ENCODE measurements at regions not wholly inside any gene's neighbourhood (a gene's known extent, or its start where the extent isn't known, plus 50 kb on each side); places are given as distances from the start of the nearest gene placed in this dataset.

DNA sequence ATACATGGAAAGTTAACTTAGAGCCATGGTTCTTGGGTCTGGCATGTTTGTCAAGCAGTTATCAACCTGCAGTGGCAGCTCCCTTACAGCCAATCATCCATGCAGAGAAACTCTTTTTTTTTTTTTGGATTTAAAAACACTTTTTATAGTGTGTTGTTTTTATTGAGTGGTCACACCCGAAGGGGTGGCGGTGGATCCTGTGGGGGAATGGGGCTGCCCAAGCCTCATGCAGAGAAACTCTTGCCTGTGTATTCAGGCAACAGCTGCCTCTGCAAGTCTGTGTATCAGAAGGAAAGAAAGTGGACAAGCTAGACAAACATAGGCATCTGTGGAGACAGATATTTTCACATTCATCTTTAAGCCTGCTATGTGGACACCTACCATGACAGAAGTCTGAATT, 104.8 kb downstream of the GLUL start:
- no peak for ATAC-seq (ENCODE audit: low read depth in 2 of 2)
- DNase-seq, result no peak
- H3K36me3 Mint-ChIP-seq, result no peaks in the 10 kb centered on the region
- H3K9me3 Mint-ChIP-seq, result no peaks in the 10 kb centered on the region
- no peaks in the 10 kb centered on the region for H3K4me1 Mint-ChIP-seq
- H3K4me3 Mint-ChIP-seq, result no peak overlapping the region
- H3K27ac Mint-ChIP-seq, result no peak overlapping the region
- peaks cover 0 to 4% (median 0%) of the 10 kb centered on the region in 3 donors for H3K27me3 Mint-ChIP-seq

DNA sequence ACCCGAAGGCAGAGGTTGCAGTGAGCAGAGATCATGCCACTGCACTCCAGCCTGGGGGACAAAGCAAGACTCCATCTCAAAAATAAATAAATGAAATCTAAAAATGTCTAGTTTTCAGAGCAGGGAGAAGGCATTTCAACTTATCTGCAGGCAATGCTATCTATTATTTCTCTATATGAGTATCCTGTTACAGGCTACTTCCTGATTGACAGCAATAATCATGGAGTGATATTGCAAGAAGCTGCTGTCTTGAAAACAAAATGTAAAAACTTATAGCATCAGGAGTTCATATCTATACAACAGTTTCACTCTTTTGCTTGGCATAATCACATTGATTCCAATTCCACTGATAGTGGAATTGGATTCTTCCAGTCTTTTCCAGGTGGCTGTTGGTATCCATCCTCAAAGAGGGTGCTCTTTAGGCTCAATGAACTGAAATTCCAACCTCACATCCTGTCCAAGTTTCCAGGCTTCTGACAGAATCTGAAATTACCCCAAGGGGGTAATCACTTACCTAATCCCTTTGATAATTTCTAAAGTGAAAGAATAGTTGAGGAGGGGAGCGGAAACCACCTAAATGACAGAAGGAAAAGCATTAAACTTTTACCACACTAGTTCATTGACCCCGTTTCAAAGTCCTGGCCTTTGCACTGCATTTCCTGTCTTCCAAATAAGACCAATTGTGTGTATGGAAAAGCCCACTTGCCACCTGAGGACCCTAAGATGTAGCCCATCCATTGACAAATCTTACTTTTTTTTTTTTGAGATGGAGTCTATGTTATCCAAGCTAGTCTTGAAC, 107.6 kb downstream of the GLUL start:
- H3K4me3 Mint-ChIP-seq, result no peak overlapping the region
- no peak for DNase-seq
- H3K27me3 Mint-ChIP-seq, result peaks cover 0 to 11% (median 0%) of the 10 kb centered on the region in 3 donors
- H3K4me1 Mint-ChIP-seq, result no peaks in the 10 kb centered on the region
- H3K9me3 Mint-ChIP-seq, result no peaks in the 10 kb centered on the region
- H3K36me3 Mint-ChIP-seq, result peaks cover 0 to 5% of the 10 kb centered on the region in 2 donors
- ATAC-seq (ENCODE audit: low read depth in 2 of 2), result no peak
- no peak overlapping the region for H3K27ac Mint-ChIP-seq

- Mint-ChIP-seq H3K4me3 (no peak overlapping the region), H3K27ac (no peak overlapping the region), H3K9me3 (no peaks in the 10 kb centered on the region), H3K4me1 (no peaks in the 10 kb centered on the region), H3K27me3 (peaks cover 0 to 11% (median 0%) of the 10 kb centered on the region in 3 donors), H3K36me3 (peaks cover 0 to 5% of the 10 kb centered on the region in 2 donors)
- DNase-seq (no peak), ATAC-seq (ENCODE audit: low read depth in 2 of 2) (no peak)
Observed at GRCh38 chr1:182281541-182281940, 110.0 kb downstream of the GLUL start.

DNA sequence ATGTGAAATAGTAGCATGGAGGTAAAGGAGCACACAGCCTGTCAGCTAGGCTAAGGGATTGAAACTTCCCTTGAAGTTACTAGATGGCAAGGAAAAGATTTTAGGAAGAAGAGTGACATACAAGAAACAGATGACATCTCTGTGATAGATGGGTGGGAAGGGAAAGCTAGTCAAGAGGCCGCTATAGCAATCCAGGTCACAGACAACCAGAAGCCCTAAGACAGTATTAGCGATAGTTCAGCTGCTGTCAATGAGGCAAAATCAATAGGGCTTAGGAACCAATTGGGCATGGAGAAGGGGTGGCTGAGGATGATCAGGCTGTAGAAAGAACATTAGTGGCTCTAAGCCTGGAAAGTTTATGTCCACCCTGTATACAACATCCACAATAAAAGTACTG, 111.1 kb downstream of the GLUL start:
- H3K27me3 Mint-ChIP-seq, result peaks cover 0 to 11% (median 0%) of the 10 kb centered on the region in 3 donors
- H3K9me3 Mint-ChIP-seq, result no peaks in the 10 kb centered on the region
- no peak overlapping the region for H3K4me3 Mint-ChIP-seq
- ATAC-seq (ENCODE audit: low read depth in 2 of 2) (no peak), DNase-seq (no peak)
- H3K36me3 Mint-ChIP-seq, result peaks cover 0 to 5% of the 10 kb centered on the region in 2 donors
- no peak overlapping the region for H3K27ac Mint-ChIP-seq
- no peaks in the 10 kb centered on the region for H3K4me1 Mint-ChIP-seq

- Mint-ChIP-seq H3K4me3 (no peak overlapping the region), H3K27me3 (peaks cover 0 to 11% (median 0%) of the 10 kb centered on the region in 3 donors), H3K27ac (no peak overlapping the region), H3K4me1 (no peaks in the 10 kb centered on the region), H3K36me3 (peaks cover 0 to 5% of the 10 kb centered on the region in 2 donors), H3K9me3 (no peaks in the 10 kb centered on the region)
- ATAC-seq (ENCODE audit: low read depth in 2 of 2) (no peak), DNase-seq (no peak)
Observed at GRCh38 chr1:182279724-182280503, 111.7 kb downstream of the GLUL start.

DNA sequence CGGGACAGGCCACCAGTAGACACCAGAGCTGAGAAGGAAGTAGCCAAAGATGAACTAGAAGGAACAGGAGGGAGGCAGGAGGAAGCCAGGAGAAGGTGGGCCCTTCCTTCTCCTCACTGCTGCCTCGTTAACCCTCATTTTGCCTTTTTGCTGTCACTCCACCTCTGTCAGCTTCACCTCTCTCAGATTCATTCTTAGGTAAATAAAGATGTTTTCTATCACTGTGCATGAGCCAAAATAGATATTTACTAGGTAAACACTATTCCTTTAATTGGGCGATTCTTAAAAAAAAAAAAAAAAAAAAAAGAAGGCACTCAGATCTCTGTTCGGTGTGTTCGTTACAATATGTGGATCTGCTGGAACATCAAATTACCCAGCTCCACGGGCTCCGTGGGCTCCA, 112.3 kb downstream of the GLUL start:
- no peak for DNase-seq
- no peak overlapping the region for H3K4me3 Mint-ChIP-seq
- no peak for ATAC-seq (ENCODE audit: low read depth in 2 of 2)
- no peaks in the 10 kb centered on the region for H3K4me1 Mint-ChIP-seq
- H3K36me3 Mint-ChIP-seq, result peaks cover 0 to 5% of the 10 kb centered on the region in 2 donors
- H3K27ac Mint-ChIP-seq, result no peak overlapping the region
- no peaks in the 10 kb centered on the region for H3K9me3 Mint-ChIP-seq
- H3K27me3 Mint-ChIP-seq, result peaks cover 0 to 11% (median 0%) of the 10 kb centered on the region in 3 donors

DNA sequence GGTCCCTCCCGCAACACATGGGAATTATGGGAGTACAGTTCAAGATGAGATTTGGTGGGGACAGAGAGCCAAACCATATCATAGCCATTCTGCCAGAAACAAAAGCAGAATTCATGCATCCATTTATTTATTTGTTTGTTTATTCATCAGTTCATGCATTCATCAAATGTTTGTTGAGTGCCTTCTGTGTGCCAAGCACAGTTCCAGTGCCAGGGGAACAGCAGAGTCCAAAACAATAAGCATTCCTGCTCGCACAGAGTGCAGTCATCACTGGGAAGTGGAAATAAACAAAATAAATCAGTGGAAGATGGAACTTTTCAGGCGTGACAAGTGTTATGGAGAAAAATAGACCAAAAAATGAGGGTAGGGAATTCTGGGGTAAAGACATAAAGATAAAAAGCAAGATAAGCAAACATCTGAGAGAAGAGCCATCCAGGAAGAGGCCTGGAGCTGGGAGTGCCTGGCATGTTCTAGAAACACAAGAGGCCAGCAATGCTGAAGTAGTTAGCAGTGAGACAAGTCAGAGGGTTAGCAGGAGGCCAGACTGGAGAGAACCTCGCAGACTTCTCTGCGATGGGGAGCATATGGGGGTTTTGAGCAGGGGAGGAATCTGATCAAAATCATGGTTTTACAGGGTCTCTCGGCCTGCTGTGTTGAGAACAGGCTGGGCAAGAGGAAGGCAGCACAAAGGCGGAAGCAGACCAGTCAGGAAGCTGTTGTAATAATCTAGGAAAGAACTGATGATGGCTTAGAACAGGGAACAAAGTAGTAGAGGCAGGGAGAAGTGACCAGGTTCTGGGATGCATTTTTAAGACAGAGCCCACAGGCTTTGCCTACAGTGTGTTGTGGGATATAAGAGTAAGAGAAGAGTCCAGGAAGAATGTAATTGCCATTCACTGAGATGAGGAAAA, 113.2 kb downstream of the GLUL start:
- DNase-seq (no peak), ATAC-seq (ENCODE audit: low read depth in 2 of 2) (no peak)
- Mint-ChIP-seq H3K27me3 (peaks cover 0 to 11% (median 0%) of the 10 kb centered on the region in 3 donors), H3K9me3 (no peaks in the 10 kb centered on the region), H3K27ac (no peak overlapping the region), H3K4me3 (no peak overlapping the region), H3K36me3 (peaks cover 0 to 5% of the 10 kb centered on the region in 2 donors), H3K4me1 (no peaks in the 10 kb centered on the region)

DNA sequence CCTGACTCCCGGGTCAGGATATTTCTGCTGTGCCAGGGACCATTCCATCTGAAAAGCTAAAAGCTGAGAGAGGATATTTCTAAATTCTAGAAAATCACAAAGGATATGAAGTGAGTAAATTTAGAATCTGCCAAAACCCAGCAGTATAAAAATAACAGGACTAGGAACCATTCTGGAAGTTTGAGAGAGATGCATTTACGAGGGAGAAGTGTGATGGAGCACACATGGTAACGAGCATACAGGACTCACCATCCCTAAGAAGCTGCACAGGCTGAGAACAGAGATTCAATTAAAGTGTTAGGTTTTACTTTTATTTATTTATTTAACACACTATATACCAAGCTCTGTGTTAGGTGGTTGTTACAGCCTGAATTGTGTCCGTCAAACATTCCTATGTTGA, 116.3 kb downstream of the GLUL start:
- H3K4me3 Mint-ChIP-seq, result no peak overlapping the region
- H3K27ac Mint-ChIP-seq, result no peak overlapping the region
- no peaks in the 10 kb centered on the region for H3K4me1 Mint-ChIP-seq
- no peaks in the 10 kb centered on the region for H3K9me3 Mint-ChIP-seq
- DNase-seq (no peak), ATAC-seq (ENCODE audit: low read depth in 2 of 2) (no peak)
- H3K27me3 Mint-ChIP-seq, result peaks cover 0 to 13% (median 5%) of the 10 kb centered on the region in 3 donors
- H3K36me3 Mint-ChIP-seq, result no peaks in the 10 kb centered on the region

- no peak overlapping the region for H3K4me3 Mint-ChIP-seq
- H3K9me3 Mint-ChIP-seq, result no peaks in the 10 kb centered on the region
- H3K4me1 Mint-ChIP-seq, result no peaks in the 10 kb centered on the region
- no peaks in the 10 kb centered on the region for H3K36me3 Mint-ChIP-seq
- no peak for DNase-seq
- no peak overlapping the region for H3K27ac Mint-ChIP-seq
- ATAC-seq (ENCODE audit: low read depth in 2 of 2), result no peak
- H3K27me3 Mint-ChIP-seq, result peaks cover 0 to 13% (median 5%) of the 10 kb centered on the region in 3 donors
Observed at GRCh38 chr1:182274618-182275017, 117.0 kb downstream of the GLUL start.

DNA sequence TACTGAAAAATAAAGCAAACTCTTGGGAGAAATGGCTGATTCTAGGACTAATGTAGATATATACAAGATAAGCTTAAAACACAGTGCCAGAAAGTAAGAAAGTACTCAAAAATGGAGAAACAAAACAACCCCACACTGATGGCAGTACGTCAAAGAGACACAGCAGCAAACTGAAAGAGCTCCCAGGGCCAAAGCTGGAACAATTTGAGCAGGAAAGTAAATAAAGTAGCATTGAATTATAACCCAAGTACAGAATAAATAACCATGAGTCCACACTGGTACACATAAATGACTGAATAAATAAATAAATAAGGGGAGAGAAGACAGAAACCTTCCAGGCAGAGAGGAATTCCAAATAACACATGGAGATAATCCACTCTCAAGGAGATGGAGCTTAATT, 120.9 kb downstream of the GLUL start:
- Mint-ChIP-seq H3K27me3 (peaks cover 5 to 26% (median 6%) of the 10 kb centered on the region in 3 donors), H3K4me3 (no peak overlapping the region), H3K27ac (no peak overlapping the region), H3K9me3 (no peaks in the 10 kb centered on the region), H3K4me1 (no peaks in the 10 kb centered on the region), H3K36me3 (no peaks in the 10 kb centered on the region)
- no peak for ATAC-seq (ENCODE audit: low read depth in 2 of 2)
- DNase-seq, result no peak

DNA sequence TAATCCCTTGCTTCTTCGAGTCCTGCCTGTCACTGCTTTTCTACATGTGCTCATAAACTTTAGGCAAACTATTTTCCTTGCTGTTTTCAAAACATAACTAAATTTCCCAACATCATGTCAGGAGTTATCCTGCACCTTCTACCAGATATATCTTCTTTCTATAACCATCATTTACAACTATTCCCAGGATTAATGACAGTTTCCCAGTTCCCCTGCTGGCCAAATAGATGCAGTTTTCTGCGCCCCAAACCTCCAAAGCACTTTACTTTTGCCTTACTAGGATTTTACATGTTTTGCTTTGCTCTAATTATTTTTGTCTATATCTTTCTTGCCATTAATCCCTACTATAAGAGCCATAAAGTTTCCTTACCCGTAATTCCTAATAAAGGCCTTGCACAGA, 122.5 kb downstream of the GLUL start:
- DNase-seq (no peak), ATAC-seq (ENCODE audit: low read depth in 2 of 2) (no peak)
- no peak overlapping the region for H3K4me3 Mint-ChIP-seq
- H3K27ac Mint-ChIP-seq, result peak overlapping the region in 1 of 6 donors; percentile 2
- peaks cover 5 to 26% (median 6%) of the 10 kb centered on the region in 3 donors for H3K27me3 Mint-ChIP-seq
- H3K9me3 Mint-ChIP-seq, result no peaks in the 10 kb centered on the region
- no peaks in the 10 kb centered on the region for H3K4me1 Mint-ChIP-seq
- H3K36me3 Mint-ChIP-seq, result no peaks in the 10 kb centered on the region

GRCh38 chr1:182268669-182269068, 122.9 kb downstream of the GLUL start:
- no peak for DNase-seq

GRCh38 chr1:182264185-182264584, 127.4 kb downstream of the GLUL start:
- ATAC-seq (ENCODE audit: low read depth in 2 of 2), result no peak
- H3K4me3 Mint-ChIP-seq, result no peak overlapping the region
- no peak overlapping the region for H3K27ac Mint-ChIP-seq
- no peaks in the 10 kb centered on the region for H3K36me3 Mint-ChIP-seq
- H3K4me1 Mint-ChIP-seq, result peaks cover 0 to 4% (median 0%) of the 10 kb centered on the region in 3 donors
- no peaks in the 10 kb centered on the region for H3K9me3 Mint-ChIP-seq
- H3K27me3 Mint-ChIP-seq, result peaks cover 0 to 9% (median 6%) of the 10 kb centered on the region in 3 donors
- DNase-seq, result no peak

More at GRCh38 chr1:182268669-182269068, 122.9 kb downstream of the GLUL start:
- H3K9me3 Mint-ChIP-seq, result no peaks in the 10 kb centered on the region
- no peaks in the 10 kb centered on the region for H3K36me3 Mint-ChIP-seq
- no peak for ATAC-seq (ENCODE audit: low read depth in 2 of 2)
- H3K27ac Mint-ChIP-seq, result no peak overlapping the region
- H3K27me3 Mint-ChIP-seq, result peaks cover 5 to 26% (median 6%) of the 10 kb centered on the region in 3 donors
- no peaks in the 10 kb centered on the region for H3K4me1 Mint-ChIP-seq
- no peak overlapping the region for H3K4me3 Mint-ChIP-seq
